DMS79 (cell line): ENCODE measurements at regions not wholly inside any gene's neighbourhood (a gene's known extent, or its start where the extent isn't known, plus 50 kb on each side); places are given as distances from the start of the nearest gene placed in this dataset.
A peak's percentile ranks its signal among the peaks of the same experiment; 100 is the strongest.

Experiments used
- DNase-seq: peaks from one replicate; lab custom pipeline; 2025; lab: John Stamatoyannopoulos, UW

GRCh38 chrX:110852180-110852579, 56.6 kb upstream of the CHRDL1 start:
- DNase-seq = no peak

- no peak for DNase-seq
These were observed 56.2 kb upstream of the CHRDL1 start for GRCh38 chrX:110851780-110852179.

- DNase-seq = peak; percentile 14
These were observed 51.7 kb upstream of the CHRDL1 start for GRCh38 chrX:110847334-110847733.

GRCh38 chrX:110846071-110846470, 50.5 kb upstream of the CHRDL1 start:
- no peak for DNase-seq
